ENCODE measurements at regions not wholly inside any gene's neighbourhood (a gene's known extent, or its start where the extent isn't known, plus 50 kb on each side); places are given as distances from the start of the nearest gene placed in this dataset.

DNA sequence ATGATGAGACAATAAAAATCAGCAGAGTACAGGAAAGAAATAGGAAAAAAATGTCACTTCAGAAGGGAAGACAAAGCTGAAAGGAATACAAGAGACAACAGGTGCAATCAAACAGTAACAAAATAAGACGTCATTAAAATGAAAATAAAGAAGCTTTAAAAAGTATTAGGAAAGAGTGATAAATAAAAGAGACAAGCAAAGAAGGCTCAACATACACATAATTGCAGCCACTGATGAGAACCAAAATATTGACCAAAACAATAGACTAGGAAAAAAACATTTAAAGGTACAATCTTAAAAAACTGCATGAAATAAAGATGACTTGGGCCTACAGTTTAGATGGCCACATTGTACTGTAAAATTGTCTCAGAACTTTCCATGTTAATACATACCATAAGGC lies 160.5 kb upstream of the MINDY3 start:
- FAIRE-seq (no peak), DNase-seq (ENCODE audit: low read depth in 1 of 2, low spot score in 2 of 2) (no peak)
- Histone ChIP-seq H3K9me3 (ENCODE audit: insufficient read depth in 2 of 2, low read depth in 1 of 2, low read length in 1 of 2) (peaks cover 0 to 2% of the 10 kb centered on the region in 2 experiments; a peak in 3 of 4 replicates), H2BK15ac (ENCODE audit: low read length) (no peak overlapping the region), H2BK12ac (ENCODE audit: low read depth, low read length) (no peak overlapping the region), H2BK120ac (replicated peaks; ENCODE audit: low read depth, low read length) (no peak overlapping the region), H4K91ac (replicated peaks; ENCODE audit: insufficient read length, low read length) (no peak overlapping the region), H3K79me1 (ENCODE audit: low read depth, low read length) (no peaks in the 10 kb centered on the region), H3K23me2 (ENCODE audit: low read depth, low read length) (no peaks in the 10 kb centered on the region), H3K79me2 (ENCODE audit: control insufficient read depth in 1 of 2, insufficient read depth in 2 of 2, low read length in 2 of 2) (no peaks in the 10 kb centered on the region), H3K4me3 (ENCODE audit: extremely low read depth in 1 of 4, insufficient read depth in 2 of 4, low read depth in 3 of 4, low read length in 4 of 4) (no peak overlapping the region), H3K27ac (ENCODE audit: low read depth, low read length) (no peak overlapping the region), H2BK5ac (ENCODE audit: low read depth, low read length) (no peak overlapping the region), H3K4ac (replicated peaks; ENCODE audit: insufficient read length, low read depth, low read length) (no peak overlapping the region), H3K27me3 (replicated peaks in 1 of 4; ENCODE audit: control insufficient read depth in 3 of 4, extremely low read depth in 1 of 4, insufficient read depth in 3 of 4, low read length in 3 of 4) (peaks cover 0 to 1% (median 0%) of the 10 kb centered on the region in 4 experiments; a peak in 1 of 7 replicates), H3K14ac (ENCODE audit: insufficient read length) (no peak overlapping the region), H2AFZ (ENCODE audit: low read length) (no peak overlapping the region), H2AK5ac (ENCODE audit: low read depth, low read length) (no peak overlapping the region), H3K9ac (replicated peaks in 1 of 4; ENCODE audit: extremely low read depth in 1 of 4, low read depth in 3 of 4, low read length in 3 of 4) (no peak overlapping the region), H3K36me3 (ENCODE audit: control insufficient read depth in 2 of 4, insufficient read depth in 4 of 4, low read length in 3 of 4) (no peaks in the 10 kb centered on the region), H3K4me2 (ENCODE audit: insufficient read depth in 1 of 2, low read depth in 2 of 2, low read length in 2 of 2) (no peak overlapping the region), H4K8ac (ENCODE audit: extremely low read depth, insufficient read depth, low read length) (no peak overlapping the region), H3K4me1 (replicated peaks in 1 of 4; ENCODE audit: control insufficient read depth in 3 of 4, insufficient read depth in 4 of 4, low read length in 3 of 4) (no peaks in the 10 kb centered on the region), H2BK20ac (ENCODE audit: low read length) (no peak overlapping the region), H3K18ac (ENCODE audit: extremely low read depth, low read length) (no peak overlapping the region), H3K23ac (ENCODE audit: insufficient read length) (no peak overlapping the region), H3K56ac (replicated peaks; ENCODE audit: insufficient read length, low read depth, low read length) (no peak overlapping the region), H4K5ac (ENCODE audit: insufficient read length, low read depth, low read length) (no peak overlapping the region), H4K20me1 (replicated peaks in 1 of 2; ENCODE audit: control insufficient read depth in 1 of 2, insufficient read depth in 2 of 2, low read length in 2 of 2) (no peaks in the 10 kb centered on the region)
- 4% methylated on average over 1 of the region's 1 CpG; no CpG with 5 or more reads in 1 of the 2 experiments for WGBS, 2 experiments (ENCODE audit: extremely low coverage in 1 of 2, insufficient coverage in 1 of 2, insufficient read length in 1 of 2, insufficient replicate concordance in 2 of 2, low coverage in 1 of 2, low lambda C conversion rate in 2 of 2, missing lambda C conversion rate in 1 of 2)
- CTCF ChIA-PET (ENCODE audit: partially characterized antibody): no interaction called here
- POLR2A ChIA-PET (ENCODE audit: partially characterized antibody): no interaction called here
- TF ChIP-seq FOSL1 (IDR thresholded peaks at IDR 0.05; ENCODE audit: insufficient read depth, low read depth, low read length): no peak
- TF ChIP-seq, protein P1, sequence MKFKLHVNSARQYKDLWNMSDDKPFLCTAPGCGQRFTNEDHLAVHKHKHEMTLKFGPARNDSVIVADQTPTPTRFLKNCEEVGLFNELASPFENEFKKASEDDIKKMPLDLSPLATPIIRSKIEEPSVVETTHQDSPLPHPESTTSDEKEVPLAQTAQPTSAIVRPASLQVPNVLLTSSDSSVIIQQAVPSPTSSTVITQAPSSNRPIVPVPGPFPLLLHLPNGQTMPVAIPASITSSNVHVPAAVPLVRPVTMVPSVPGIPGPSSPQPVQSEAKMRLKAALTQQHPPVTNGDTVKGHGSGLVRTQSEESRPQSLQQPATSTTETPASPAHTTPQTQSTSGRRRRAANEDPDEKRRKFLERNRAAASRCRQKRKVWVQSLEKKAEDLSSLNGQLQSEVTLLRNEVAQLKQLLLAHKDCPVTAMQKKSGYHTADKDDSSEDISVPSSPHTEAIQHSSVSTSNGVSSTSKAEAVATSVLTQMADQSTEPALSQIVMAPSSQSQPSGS (IDR thresholded peaks at IDR 0.05; ENCODE audit: low read length): no peak
- TF ChIP-seq SAP30 (IDR thresholded peaks at IDR 0.05; ENCODE audit: insufficient read depth, insufficient replicate concordance, low read length): no peak
- TF ChIP-seq NANOG (IDR thresholded peaks at IDR 0.05; ENCODE audit: insufficient read depth, low read depth, low read length, poor library complexity, severe bottlenecking): no peak
- no peak for TF ChIP-seq ASH2L (IDR thresholded peaks at IDR 0.05; ENCODE audit: low read length)
- TF ChIP-seq GTF2F1 (IDR thresholded peaks at IDR 0.05; ENCODE audit: borderline replicate concordance, low read depth, low read length): no peak
- no peak for TF ChIP-seq CHD2 (IDR thresholded peaks at IDR 0.05; ENCODE audit: low read length)
- no peak for TF ChIP-seq SUZ12 (IDR thresholded peaks at IDR 0.05; ENCODE audit: low read length)
- TF ChIP-seq, protein P2, sequence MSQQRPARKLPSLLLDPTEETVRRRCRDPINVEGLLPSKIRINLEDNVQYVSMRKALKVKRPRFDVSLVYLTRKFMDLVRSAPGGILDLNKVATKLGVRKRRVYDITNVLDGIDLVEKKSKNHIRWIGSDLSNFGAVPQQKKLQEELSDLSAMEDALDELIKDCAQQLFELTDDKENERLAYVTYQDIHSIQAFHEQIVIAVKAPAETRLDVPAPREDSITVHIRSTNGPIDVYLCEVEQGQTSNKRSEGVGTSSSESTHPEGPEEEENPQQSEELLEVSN (IDR thresholded peaks at IDR 0.05): no peak
- TF ChIP-seq RBBP5 (IDR thresholded peaks at IDR 0.05; ENCODE audit: borderline replicate concordance, low read depth, low read length): no peak
- TF ChIP-seq ZNF274 (IDR thresholded peaks at IDR 0.05; ENCODE audit: borderline replicate concordance, extremely low read depth, low read length): no peak
